Stomach (tissue), 8 donors: ENCODE measurements at regions not wholly inside any gene's neighbourhood (a gene's known extent, or its start where the extent isn't known, plus 50 kb on each side); places are given as distances from the start of the nearest gene placed in this dataset.

Experiments used
- DNase-seq, 2 donors: peaks; one replicate each; pipeline versions ENCODE4 v3.0.0 to v3.0.0-alpha.2; 2013 to 2019
- H3K27ac ChIP-seq, 5 donors: fragments of 200-600 bp in 4 of 5; sonication (generic) in 4 of 5; one replicate each; pipeline ENCODE4 v1.5.1; 2013 to 2019; ENCODE audit warnings: mild to moderate bottlenecking in 1 of 5, moderate library complexity in 1 of 5
- H3K27me3 ChIP-seq, 3 donors: fragments of 200-600 bp; sonication (generic); one replicate each; pipeline ENCODE4 v1.5.1; 2017 to 2019; ENCODE audit warnings: mixed run types in 1 of 3
- H3K36me3 ChIP-seq, 4 donors: fragments of 200-600 bp; sonication (generic); 1 replicate in 3 of 4; 2 replicates in 1 of 4; pipeline ENCODE4 v1.5.1; 2016 to 2019
- H3K4me1 ChIP-seq, 4 donors: fragments of 200-600 bp; sonication (generic); one replicate each; pipeline ENCODE4 v1.5.1; 2016 to 2019
- H3K4me3 ChIP-seq, 4 donors: fragments of 200-600 bp; sonication (generic) in 3 of 4; one replicate each; pipeline ENCODE4 v1.5.1; 2016 to 2019; ENCODE audit warnings: mild to moderate bottlenecking in 1 of 4
- H3K9me3 ChIP-seq, 4 donors: fragments of 200-600 bp; sonication (generic); one replicate each; pipeline ENCODE4 v1.5.1; 2016 to 2019
- EP300 ChIP-seq: sonication (generic); formaldehyde crosslinking; IDR thresholded peaks from one replicate; pipeline ENCODE4 v1.6.1; 2017; ENCODE audit warnings: antibody characterized with exemption
- POLR2A ChIP-seq, 4 donors: fragments of 450-650 bp; IDR thresholded peaks; one replicate each; pipeline ENCODE4 v1.6.1; 2016; ENCODE audit warnings: antibody characterized with exemption in 4 of 4, control low read depth in 2 of 4, mild to moderate bottlenecking in 1 of 4, moderate library complexity in 1 of 4
- POLR2AphosphoS5 ChIP-seq, 3 donors: sonication (generic); formaldehyde crosslinking; IDR thresholded peaks; one replicate each; pipeline ENCODE4 v1.6.1; 2016; ENCODE audit warnings: antibody characterized with exemption in 3 of 3
- WGBS, 5 donors: extraction: QIAGEN DNeasy Blood & Tissue Kit in 3 of 5; methylation state at CpG; one replicate each; pipeline versions ENCODE4 v1.1.5 to v1.1.7; 2013 to 2018; 5-methylcytosine and 5-hydroxymethylcytosine counted together
- intact Hi-C: fragments of 100-400 bp; cut with DNase I; formaldehyde crosslinking; loops from one replicate; pipeline ENCODE4 v1.15.1; 2023; ENCODE audit warnings: low total_unique reads
- TF ChIP-seq, protein P1 (sequence below), 7 experiments: fragments of 450-650 bp in 4 of 7; fragments of 200-600 bp in 3 of 7; sonication (generic) in 3 of 7; IDR thresholded peaks; one replicate each; pipeline ENCODE4 v1.5.1; 2016 to 2019; ENCODE audit warnings: antibody characterized with exemption in 7 of 7, control low read depth in 2 of 7, mild to moderate bottlenecking in 1 of 7
- donor health status: healthy with polysubstance abuse.
- donor health status: Bipolar disorder and iron deficiency.
- donor health status: healthy.

DNA sequence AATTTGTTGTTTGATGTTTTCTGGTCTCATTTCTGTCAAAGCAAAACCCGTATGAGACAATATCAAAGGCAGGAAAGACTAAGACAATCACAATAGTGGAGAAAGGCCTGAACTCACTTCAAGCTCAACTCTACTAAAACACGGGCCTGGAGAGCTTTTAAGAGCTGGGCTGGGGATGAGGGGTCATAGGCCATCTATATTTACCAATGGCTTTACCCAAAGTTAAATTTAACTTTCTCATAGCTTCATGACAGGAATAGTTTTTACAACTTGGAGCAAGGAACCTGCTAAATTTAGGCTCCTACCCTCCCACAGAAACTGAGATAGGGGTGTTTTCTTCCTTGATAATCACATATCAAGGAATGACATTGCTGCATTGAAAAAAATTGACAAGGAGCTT is 223.4 kb upstream of the CHORDC1 start:
- Histone ChIP-seq H3K4me1 (no peaks in the 10 kb centered on the region), H3K27ac (no peak overlapping the region), H3K27me3 (no peaks in the 10 kb centered on the region), H3K9me3 (no peaks in the 10 kb centered on the region), H3K4me3 (no peak overlapping the region), H3K36me3 (no peaks in the 10 kb centered on the region)
- intact Hi-C loops: no loop called here
- no peak for DNase-seq
- TF ChIP-seq POLR2AphosphoS5 (IDR thresholded peaks at IDR 0.05) (no peak), POLR2A (IDR thresholded peaks at IDR 0.05) (no peak), EP300 (no peak)
- TF ChIP-seq, protein P1, sequence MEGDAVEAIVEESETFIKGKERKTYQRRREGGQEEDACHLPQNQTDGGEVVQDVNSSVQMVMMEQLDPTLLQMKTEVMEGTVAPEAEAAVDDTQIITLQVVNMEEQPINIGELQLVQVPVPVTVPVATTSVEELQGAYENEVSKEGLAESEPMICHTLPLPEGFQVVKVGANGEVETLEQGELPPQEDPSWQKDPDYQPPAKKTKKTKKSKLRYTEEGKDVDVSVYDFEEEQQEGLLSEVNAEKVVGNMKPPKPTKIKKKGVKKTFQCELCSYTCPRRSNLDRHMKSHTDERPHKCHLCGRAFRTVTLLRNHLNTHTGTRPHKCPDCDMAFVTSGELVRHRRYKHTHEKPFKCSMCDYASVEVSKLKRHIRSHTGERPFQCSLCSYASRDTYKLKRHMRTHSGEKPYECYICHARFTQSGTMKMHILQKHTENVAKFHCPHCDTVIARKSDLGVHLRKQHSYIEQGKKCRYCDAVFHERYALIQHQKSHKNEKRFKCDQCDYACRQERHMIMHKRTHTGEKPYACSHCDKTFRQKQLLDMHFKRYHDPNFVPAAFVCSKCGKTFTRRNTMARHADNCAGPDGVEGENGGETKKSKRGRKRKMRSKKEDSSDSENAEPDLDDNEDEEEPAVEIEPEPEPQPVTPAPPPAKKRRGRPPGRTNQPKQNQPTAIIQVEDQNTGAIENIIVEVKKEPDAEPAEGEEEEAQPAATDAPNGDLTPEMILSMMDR (IDR thresholded peaks at IDR 0.05): no peak
- 23 to 43% (median 30%) methylated on average over 2 of the region's 2 CpGs for WGBS, 5 donors

DNA sequence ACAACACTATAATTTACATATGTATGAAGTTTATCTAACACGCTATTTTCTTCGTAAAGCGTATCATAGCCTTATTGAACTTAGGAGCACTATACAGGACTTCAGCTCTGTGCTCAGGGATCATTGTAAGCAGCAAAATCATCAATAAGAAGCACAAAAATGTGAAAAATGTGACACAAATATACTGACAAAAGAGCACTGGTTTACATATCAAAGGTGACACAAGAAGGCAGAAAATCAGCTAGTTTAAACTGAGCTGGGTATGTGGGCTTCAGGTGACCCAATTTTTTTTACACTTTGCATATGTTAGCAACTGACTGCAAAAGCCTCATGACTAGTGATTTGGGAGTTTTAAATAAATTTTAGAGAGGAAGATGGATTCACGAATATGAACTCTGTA is 215.2 kb upstream of the CHORDC1 start:
- DNase-seq: no peak
- TF ChIP-seq POLR2A (IDR thresholded peaks at IDR 0.05): no peak
- no peak for TF ChIP-seq EP300
- TF ChIP-seq, protein P1 (IDR thresholded peaks at IDR 0.05): no peak
- TF ChIP-seq POLR2AphosphoS5 (IDR thresholded peaks at IDR 0.05): no peak
- intact Hi-C loops: no loop called here
- Histone ChIP-seq H3K27me3 (no peaks in the 10 kb centered on the region), H3K9me3 (no peaks in the 10 kb centered on the region), H3K36me3 (no peaks in the 10 kb centered on the region), H3K27ac (no peak overlapping the region), H3K4me3 (no peak overlapping the region), H3K4me1 (no peaks in the 10 kb centered on the region)
- 83 to 95% (median 95%) methylated on average over 4 of the region's 4 CpGs for WGBS, 5 donors

DNA sequence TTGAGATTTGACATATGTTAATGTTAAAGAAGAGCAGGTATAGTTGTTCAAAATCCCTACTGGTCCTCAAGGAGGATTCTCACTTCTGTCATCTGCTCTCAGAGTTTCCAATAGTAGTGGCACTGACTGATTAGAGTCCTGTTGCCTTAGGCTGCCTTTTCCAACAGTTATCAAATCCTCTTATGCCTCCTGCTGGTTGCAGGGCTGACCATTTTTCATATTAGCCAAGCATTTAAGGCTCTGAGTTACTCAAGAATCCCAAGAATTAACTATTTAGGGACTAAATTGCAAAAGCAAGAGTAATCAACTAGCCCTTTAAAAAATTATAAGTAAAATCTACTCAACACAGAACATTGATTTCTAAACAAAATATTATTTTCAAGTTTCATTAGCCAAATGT is 212.0 kb upstream of the CHORDC1 start:
- no peaks in the 10 kb centered on the region for H3K4me1 ChIP-seq
- no peaks in the 10 kb centered on the region for H3K9me3 ChIP-seq
- H3K36me3 ChIP-seq: no peaks in the 10 kb centered on the region
- H3K4me3 ChIP-seq: no peak overlapping the region
- no peak overlapping the region for H3K27ac ChIP-seq
- intact Hi-C loops: no loop called here
- no peak for TF ChIP-seq POLR2A (IDR thresholded peaks at IDR 0.05)
- TF ChIP-seq, protein P1 (IDR thresholded peaks at IDR 0.05): peak in 4 of 7 experiments; percentile 9 to 24 (median 14)
- peak in 1 of 2 donors; percentile 34 for DNase-seq
- no peaks in the 10 kb centered on the region for H3K27me3 ChIP-seq

DNA sequence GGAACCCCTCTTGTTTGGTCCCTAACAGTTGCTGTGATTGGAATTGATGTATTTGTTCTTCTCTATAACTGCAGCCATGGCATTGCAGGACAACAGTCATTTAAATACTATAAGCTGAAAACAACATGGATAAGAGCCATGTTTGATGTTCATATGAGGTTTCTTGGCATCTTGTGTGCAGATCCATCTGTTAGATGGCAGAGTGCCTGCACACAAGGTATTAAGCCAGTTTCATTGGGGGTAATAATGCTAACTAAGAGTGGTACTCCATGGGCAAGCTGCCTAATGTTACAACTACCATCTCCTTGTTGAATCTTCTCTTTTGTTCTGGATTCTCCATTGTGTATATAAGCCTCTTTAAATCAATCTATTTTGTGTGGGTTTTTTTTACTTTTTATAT is 206.0 kb upstream of the CHORDC1 start:
- Histone ChIP-seq H3K27ac (no peak overlapping the region), H3K9me3 (no peaks in the 10 kb centered on the region), H3K4me3 (no peak overlapping the region), H3K4me1 (no peaks in the 10 kb centered on the region), H3K36me3 (no peaks in the 10 kb centered on the region), H3K27me3 (no peaks in the 10 kb centered on the region)
- TF ChIP-seq EP300 (no peak), POLR2A (IDR thresholded peaks at IDR 0.05) (no peak), POLR2AphosphoS5 (IDR thresholded peaks at IDR 0.05) (no peak)
- TF ChIP-seq, protein P1 (IDR thresholded peaks at IDR 0.05): no peak
- intact Hi-C loops: no loop called here
- no peak for DNase-seq

DNA sequence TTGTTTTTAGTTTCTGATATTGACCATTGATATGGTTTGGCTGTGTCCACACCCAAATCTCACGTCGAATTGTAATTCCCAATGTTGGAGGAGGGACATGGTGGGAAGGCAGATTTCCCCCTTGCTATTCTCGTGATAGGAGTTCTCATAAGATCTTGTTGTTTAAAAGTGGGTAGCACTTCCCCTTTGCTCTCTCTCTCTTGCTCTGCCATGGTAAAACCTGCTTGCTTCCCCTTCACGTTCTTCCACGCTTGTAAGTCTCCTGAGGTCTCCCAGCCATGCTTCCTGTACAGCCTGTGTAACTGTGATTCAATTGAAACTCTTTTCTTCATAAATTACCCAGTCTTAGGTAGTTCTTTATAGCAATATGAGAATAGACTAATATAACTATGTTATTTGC is 203.6 kb upstream of the CHORDC1 start:
- DNase-seq: no peak
- no peak overlapping the region for H3K4me3 ChIP-seq
- no peak overlapping the region for H3K27ac ChIP-seq
- intact Hi-C loops: no loop called here
- H3K27me3 ChIP-seq: no peaks in the 10 kb centered on the region
- no peaks in the 10 kb centered on the region for H3K36me3 ChIP-seq
- no peaks in the 10 kb centered on the region for H3K9me3 ChIP-seq
- 77 to 85% (median 83%) methylated on average over 5 of the region's 5 CpGs for WGBS, 5 donors
- H3K4me1 ChIP-seq: no peaks in the 10 kb centered on the region
- TF ChIP-seq POLR2AphosphoS5 (IDR thresholded peaks at IDR 0.05) (no peak), POLR2A (IDR thresholded peaks at IDR 0.05) (no peak), EP300 (no peak)
- TF ChIP-seq, protein P1 (IDR thresholded peaks at IDR 0.05): no peak
